ENCODE measurements at regions not wholly inside any gene's neighbourhood (a gene's known extent, or its start where the extent isn't known, plus 50 kb on each side); places are given as distances from the start of the nearest gene placed in this dataset.

- ChIA-PET CTCF (no interaction called here), POLR2A (ENCODE audit: low non-redundant PET) (no interaction called here)
- H3K4me1 ChIP-seq (ENCODE audit: insufficient read depth, low read length, poor library complexity, severe bottlenecking), result no peaks in the 10 kb centered on the region
- H3K9me3 ChIP-seq (ENCODE audit: low read depth, low read length, poor library complexity, severe bottlenecking), result no peaks in the 10 kb centered on the region
- no peaks in the 10 kb centered on the region for H3K27me3 ChIP-seq (replicated peaks; ENCODE audit: insufficient read depth, low read depth, low read length, poor library complexity)
- no TSS peak for BruUV-seq (replicated peaks)
- no peak overlapping the region for H3K27ac ChIP-seq (ENCODE audit: low read depth, low read length, poor library complexity, severe bottlenecking)
- no peak for DNase-seq (ENCODE audit: low spot score)
- H3K4me3 ChIP-seq (ENCODE audit: low read depth, low read length, poor library complexity, severe bottlenecking), result no peak overlapping the region
- intact Hi-C loops (cut with micrococcal nuclease; ENCODE audit: unreplicated experiment), result no loop called here
- no peaks in the 10 kb centered on the region for H3K36me3 ChIP-seq (ENCODE audit: insufficient read depth, low read length, poor library complexity, severe bottlenecking)
- TF ChIP-seq, protein P1, sequence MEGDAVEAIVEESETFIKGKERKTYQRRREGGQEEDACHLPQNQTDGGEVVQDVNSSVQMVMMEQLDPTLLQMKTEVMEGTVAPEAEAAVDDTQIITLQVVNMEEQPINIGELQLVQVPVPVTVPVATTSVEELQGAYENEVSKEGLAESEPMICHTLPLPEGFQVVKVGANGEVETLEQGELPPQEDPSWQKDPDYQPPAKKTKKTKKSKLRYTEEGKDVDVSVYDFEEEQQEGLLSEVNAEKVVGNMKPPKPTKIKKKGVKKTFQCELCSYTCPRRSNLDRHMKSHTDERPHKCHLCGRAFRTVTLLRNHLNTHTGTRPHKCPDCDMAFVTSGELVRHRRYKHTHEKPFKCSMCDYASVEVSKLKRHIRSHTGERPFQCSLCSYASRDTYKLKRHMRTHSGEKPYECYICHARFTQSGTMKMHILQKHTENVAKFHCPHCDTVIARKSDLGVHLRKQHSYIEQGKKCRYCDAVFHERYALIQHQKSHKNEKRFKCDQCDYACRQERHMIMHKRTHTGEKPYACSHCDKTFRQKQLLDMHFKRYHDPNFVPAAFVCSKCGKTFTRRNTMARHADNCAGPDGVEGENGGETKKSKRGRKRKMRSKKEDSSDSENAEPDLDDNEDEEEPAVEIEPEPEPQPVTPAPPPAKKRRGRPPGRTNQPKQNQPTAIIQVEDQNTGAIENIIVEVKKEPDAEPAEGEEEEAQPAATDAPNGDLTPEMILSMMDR (conservative IDR thresholded peaks at IDR 0.05; ENCODE audit: low read depth, low read length), result no peak
- no peak for TF ChIP-seq EZH2 (IDR thresholded peaks at IDR 0.05; ENCODE audit: borderline replicate concordance, low read depth, low read length, poor library complexity, severe bottlenecking)
Observed at GRCh38 chr12:93043877-93044209, 114.7 kb upstream of the EEA1 start.

- Histone ChIP-seq H3K27me3 (replicated peaks; ENCODE audit: insufficient read depth, low read depth, low read length, poor library complexity) (no peaks in the 10 kb centered on the region), H3K27ac (ENCODE audit: low read depth, low read length, poor library complexity, severe bottlenecking) (no peak overlapping the region), H3K36me3 (ENCODE audit: insufficient read depth, low read length, poor library complexity, severe bottlenecking) (no peaks in the 10 kb centered on the region), H3K4me3 (ENCODE audit: low read depth, low read length, poor library complexity, severe bottlenecking) (no peak overlapping the region), H3K9me3 (ENCODE audit: low read depth, low read length, poor library complexity, severe bottlenecking) (no peaks in the 10 kb centered on the region), H3K4me1 (ENCODE audit: insufficient read depth, low read length, poor library complexity, severe bottlenecking) (peaks cover 14% of the 10 kb centered on the region)
- ChIA-PET CTCF (no interaction called here), POLR2A (ENCODE audit: low non-redundant PET) (no interaction called here)
- no TSS peak for BruUV-seq (replicated peaks)
- no peak for TF ChIP-seq EZH2 (IDR thresholded peaks at IDR 0.05; ENCODE audit: borderline replicate concordance, low read depth, low read length, poor library complexity, severe bottlenecking)
- TF ChIP-seq, protein P1 (conservative IDR thresholded peaks at IDR 0.05; ENCODE audit: low read depth, low read length), result no peak
- no peak for DNase-seq (ENCODE audit: low spot score)
- intact Hi-C loops (cut with micrococcal nuclease; ENCODE audit: unreplicated experiment), result no loop called here
Observed at GRCh38 chr12:93047118-93047517, 118.0 kb upstream of the EEA1 start.

GRCh38 chr12:93048656-93049055 lies 119.6 kb upstream of the EEA1 start:
- ChIA-PET POLR2A (ENCODE audit: low non-redundant PET) (no interaction called here), CTCF (no interaction called here)
- no peaks in the 10 kb centered on the region for H3K27me3 ChIP-seq (replicated peaks; ENCODE audit: insufficient read depth, low read depth, low read length, poor library complexity)
- DNase-seq (ENCODE audit: low spot score), result no peak
- no peak overlapping the region for H3K27ac ChIP-seq (ENCODE audit: low read depth, low read length, poor library complexity, severe bottlenecking)
- no peaks in the 10 kb centered on the region for H3K9me3 ChIP-seq (ENCODE audit: low read depth, low read length, poor library complexity, severe bottlenecking)
- H3K4me1 ChIP-seq (ENCODE audit: insufficient read depth, low read length, poor library complexity, severe bottlenecking), result peaks cover 14% of the 10 kb centered on the region
- intact Hi-C loops (cut with micrococcal nuclease; ENCODE audit: unreplicated experiment), result no loop called here
- TF ChIP-seq, protein P1 (conservative IDR thresholded peaks at IDR 0.05; ENCODE audit: low read depth, low read length), result no peak
- TF ChIP-seq EZH2 (IDR thresholded peaks at IDR 0.05; ENCODE audit: borderline replicate concordance, low read depth, low read length, poor library complexity, severe bottlenecking), result no peak
- no TSS peak for BruUV-seq (replicated peaks)
- H3K36me3 ChIP-seq (ENCODE audit: insufficient read depth, low read length, poor library complexity, severe bottlenecking), result no peaks in the 10 kb centered on the region
- no peak overlapping the region for H3K4me3 ChIP-seq (ENCODE audit: low read depth, low read length, poor library complexity, severe bottlenecking)
